HG02943 (cell line): ENCODE measurements at regions not wholly inside any gene's neighbourhood (a gene's known extent, or its start where the extent isn't known, plus 50 kb on each side); places are given as distances from the start of the nearest gene placed in this dataset.
"Not testable (repeated sequence)": the region's sequence is repeated elsewhere in the genome, so short reads cannot be mapped to it uniquely, and the experiment has no call there.

Source experiments
- ATAC-seq: cut with Tn5 transposase; IDR thresholded peaks from one replicate; pipeline ENCODE4 v1.9.1; 2021; ENCODE audit warnings: mild to moderate bottlenecking, low read depth, moderate library complexity; ENCODE audit not compliant: unreplicated experiment

DNA sequence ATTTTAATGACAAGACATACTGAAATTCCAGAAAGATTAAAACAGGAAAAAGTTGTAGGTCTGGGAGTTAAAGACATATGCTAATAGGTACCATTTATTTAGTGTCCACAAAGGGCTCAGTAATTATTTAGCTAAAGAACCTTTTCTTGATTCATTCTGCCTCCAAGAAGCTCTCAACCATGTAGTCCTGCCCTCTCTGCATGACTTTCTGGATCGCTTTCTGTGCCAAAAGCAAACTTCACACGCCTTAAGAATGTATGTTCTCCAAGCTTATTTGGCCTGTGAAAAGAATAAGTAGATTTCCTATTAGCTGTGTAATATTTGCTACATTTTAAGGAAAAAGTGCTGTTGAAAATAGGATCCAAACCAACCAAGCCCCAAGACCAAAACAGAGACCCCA is 291.7 kb downstream of the C12orf75 start:
- ATAC-seq: no peak

GRCh38 chr12:105622846-105623736 is 292.6 kb downstream of the C12orf75 start:
- no peak for ATAC-seq

GRCh38 chr12:105626653-105627052 is 296.2 kb downstream of the C12orf75 start:
- no peak for ATAC-seq

GRCh38 chr12:105637470-105637869 is 307.0 kb downstream of the C12orf75 start:
- no peak for ATAC-seq

GRCh38 chr12:105640761-105641160 is 310.3 kb downstream of the C12orf75 start:
- no peak for ATAC-seq

- ATAC-seq: no peak
Measured at GRCh38 chr12:105641749-105642148, 311.3 kb downstream of the C12orf75 start.

- ATAC-seq: no peak
Measured at GRCh38 chr12:105644770-105645169, 314.3 kb downstream of the C12orf75 start.

DNA sequence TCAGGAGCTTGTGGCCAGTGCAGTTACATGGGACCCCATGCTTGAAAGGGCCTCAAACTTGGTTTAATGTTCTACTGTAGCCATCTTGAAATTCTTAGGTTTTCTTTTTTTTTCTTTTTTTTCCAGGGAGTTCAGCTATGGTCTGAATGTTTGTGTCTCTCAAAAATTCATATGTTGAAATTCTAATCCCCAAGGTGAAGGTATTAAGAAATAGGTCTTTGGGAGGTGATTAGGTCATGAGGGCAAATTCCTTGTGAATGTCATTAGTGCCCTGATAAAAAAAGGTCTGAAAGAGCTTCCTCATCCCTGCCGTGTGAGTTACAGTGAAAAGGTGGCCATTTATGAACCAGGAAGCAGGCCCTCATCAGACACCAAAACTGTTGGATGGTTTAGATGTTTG is 324.1 kb downstream of the C12orf75 start:
- no peak for ATAC-seq

DNA sequence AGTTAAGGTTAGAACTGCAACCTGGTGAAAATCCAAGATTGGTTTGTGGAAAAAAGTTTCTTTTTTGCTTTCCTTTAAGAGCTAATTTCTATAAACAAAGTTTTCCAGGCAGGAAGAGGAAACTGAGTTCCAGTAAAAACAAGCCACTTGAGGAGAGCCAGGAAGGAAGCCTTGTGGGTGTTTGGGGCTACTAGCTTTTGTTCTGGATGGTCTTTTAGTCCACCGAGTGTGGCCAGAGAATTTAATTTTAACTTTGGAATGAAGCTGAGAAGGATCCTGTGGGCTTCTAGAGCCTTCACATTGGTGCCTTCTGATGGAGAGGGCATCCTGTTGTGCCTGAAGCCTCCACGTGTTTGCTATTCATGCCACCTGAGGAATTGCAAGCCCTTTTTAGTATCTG is 327.9 kb downstream of the C12orf75 start:
- no peak for ATAC-seq

GRCh38 chr12:105659355-105660075 is 329.0 kb downstream of the C12orf75 start:
- ATAC-seq: no peak

DNA sequence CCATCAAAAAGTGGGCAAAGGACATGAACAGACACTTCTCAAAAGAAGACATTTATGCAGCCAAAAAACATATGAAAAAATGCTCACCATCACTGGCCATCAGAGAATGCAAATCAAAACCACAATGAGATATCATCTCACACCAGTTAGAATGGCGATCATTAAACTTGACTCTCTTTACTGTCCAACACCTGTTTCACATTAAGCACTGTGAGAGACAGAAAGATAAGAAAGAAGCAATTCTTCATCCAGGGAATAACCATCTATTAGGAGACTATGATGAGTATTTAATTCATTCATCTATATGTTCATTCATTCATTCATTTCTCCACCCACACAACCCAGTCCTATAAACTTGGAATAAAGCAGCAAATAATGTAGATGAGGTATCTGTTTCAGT is 334.3 kb downstream of the C12orf75 start:
- ATAC-seq: not testable (repeated sequence)

- ATAC-seq: no peak
Measured at GRCh38 chr12:105665366-105665765, 334.9 kb downstream of the C12orf75 start.

DNA sequence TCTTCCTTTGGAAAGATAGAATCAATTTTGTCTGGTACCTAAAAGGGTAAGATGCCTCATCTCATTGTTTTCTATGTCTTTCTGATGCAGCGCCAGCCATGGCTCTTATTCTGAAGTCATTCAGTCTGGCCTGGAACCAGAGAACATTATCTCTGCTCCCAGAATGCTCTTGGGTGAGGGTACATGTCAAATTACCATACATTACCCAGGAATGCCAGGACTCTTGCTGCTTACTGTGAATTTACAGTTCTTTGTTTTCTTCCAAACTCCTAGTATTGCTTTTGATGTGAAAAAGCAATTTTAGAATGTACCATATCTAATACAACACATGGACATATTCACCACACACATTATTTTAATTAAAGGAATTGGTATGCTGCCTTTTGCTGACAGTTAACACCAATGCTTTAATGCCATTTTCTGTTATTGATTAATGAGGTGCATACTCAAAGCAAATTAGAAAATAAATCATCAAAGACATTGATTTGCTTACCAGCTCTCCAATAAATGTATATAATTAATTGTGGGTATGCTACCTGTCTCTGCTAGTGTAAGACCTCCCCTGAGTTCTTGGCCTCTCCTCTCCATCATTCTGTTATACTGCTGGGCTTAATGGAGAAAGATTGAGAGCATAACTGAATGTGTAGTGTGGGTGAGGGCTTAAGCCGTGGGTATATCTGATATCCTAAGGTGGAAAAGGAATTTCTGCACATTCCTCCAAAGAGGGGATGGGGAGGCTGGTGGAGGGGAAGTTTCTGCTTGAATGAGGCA is 337.7 kb downstream of the C12orf75 start:
- ATAC-seq: no peak

- ATAC-seq: no peak
Measured at GRCh38 chr12:105670672-105671071, 340.2 kb downstream of the C12orf75 start.

- no peak for ATAC-seq
Measured at GRCh38 chr12:105671720-105672119, 341.2 kb downstream of the C12orf75 start.

DNA sequence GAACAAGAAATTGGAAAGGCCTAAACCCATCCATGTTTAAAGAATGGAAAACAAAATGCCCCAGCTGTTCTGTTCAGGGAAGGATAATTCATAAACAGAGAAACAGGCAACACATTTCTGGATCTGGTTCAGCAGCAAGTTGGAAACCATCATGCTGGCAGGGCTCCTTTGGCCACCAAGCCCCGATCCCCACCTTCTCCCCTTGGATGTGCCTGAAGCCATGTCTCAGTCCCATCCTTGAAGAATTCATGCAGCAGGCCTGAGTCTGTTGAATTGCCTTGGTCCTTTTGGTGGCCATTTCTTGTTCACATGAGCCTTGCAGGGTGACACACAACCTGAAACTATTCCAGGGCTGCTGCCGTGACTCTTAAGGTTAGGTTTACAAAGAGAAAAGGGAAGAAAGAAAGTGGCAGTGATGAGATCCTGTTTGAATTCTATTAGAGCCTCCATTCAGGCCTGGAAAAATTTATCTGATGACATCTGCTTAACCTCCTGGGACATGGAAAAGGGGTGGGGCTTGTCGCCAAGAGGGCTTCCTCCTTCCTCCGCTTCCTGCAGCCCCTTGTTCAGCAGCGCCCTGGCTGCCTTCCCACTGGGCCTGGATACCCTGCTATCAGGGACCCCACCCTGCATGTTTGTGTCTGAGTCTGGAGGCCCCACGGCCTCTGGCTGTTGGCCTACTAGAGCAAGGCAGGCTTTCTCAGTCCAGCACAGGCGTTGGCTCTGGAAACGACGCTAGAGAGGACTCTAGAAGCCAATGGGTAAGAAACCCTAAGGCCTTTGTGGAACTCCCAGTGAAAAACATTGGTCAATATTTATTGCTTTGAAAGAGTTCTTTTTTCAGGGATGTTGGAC is 341.9 kb downstream of the C12orf75 start:
- no peak for ATAC-seq

- no peak for ATAC-seq
Measured at GRCh38 chr12:105674871-105675699, 344.6 kb downstream of the C12orf75 start.

DNA sequence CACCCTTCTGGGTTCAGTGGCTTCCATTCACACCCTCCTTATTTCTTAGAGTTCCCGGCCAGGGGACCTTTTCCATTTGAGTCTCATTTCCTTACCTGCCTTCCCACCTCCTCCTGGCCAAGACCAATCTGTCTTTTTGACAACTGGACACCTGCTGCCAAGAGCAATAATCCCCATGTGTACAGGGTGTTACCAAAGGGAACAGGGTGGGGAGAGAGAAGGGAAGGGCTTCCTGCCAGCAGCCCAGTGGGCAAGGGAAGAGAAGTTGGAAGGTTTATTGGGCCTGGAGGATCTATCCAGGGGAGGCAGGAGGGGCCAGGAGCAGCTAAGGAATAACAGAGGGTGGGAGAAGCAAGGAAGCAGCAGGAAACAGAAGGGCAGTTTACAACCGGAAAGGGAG is 346.2 kb downstream of the C12orf75 start:
- no peak for ATAC-seq

DNA sequence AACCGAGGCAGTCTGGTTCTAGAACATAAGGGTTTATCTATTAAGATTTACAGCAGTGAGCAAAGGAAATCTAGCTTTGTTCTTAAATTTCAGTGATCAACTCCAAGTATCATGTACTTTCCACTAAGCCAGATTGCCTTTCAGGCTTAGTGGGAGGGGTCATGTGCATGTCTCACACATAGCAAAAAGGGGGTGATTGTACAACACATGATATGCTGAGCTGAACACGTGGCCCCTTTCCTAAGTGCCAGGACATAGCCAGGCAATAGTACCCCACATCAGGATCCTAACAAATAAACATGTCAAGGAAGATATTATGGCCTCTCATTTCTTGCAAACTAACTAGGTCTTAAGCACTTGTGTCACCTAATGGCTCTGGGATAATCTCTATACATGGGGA is 347.2 kb downstream of the C12orf75 start:
- no peak for ATAC-seq
